DOHH2 (cell line): ENCODE measurements at regions not wholly inside any gene's neighbourhood (a gene's known extent, or its start where the extent isn't known, plus 50 kb on each side); places are given as distances from the start of the nearest gene placed in this dataset.

Experiments
- H3F3A ChIP-seq: fragments of 200-600 bp; sonication (generic), shearing (Covaris generic); 2 replicates; pipeline ENCODE4 v1.6.0; 2016; ENCODE audit warnings: antibody characterized with exemption, mild to moderate bottlenecking; ENCODE audit not compliant: control insufficient read depth, insufficient read depth
- H3K27ac ChIP-seq: fragments of 200-600 bp; sonication (generic); 2 replicates; pipeline ENCODE4 v1.5.1; 2014; ENCODE audit warnings: low read depth, mild to moderate bottlenecking, low read length, moderate library complexity
- H3K27me3 ChIP-seq: fragments of 200-600 bp; sonication (generic); 2 replicates; pipeline ENCODE4 v1.6.1; 2014; ENCODE audit warnings: mild to moderate bottlenecking, low read length, mixed read lengths; ENCODE audit not compliant: control insufficient read depth
- H3K36me3 ChIP-seq: fragments of 200-600 bp; sonication (generic); 2 replicates; pipeline ENCODE4 v1.6.1; 2014; ENCODE audit warnings: mild to moderate bottlenecking, low read length, moderate library complexity, mixed read lengths; ENCODE audit not compliant: control insufficient read depth
- H3K4me1 ChIP-seq: fragments of 200-600 bp; sonication (generic); 2 replicates; pipeline ENCODE4 v1.6.1; 2014; ENCODE audit warnings: mild to moderate bottlenecking, low read length, mixed read lengths; ENCODE audit not compliant: control insufficient read depth
- H3K4me2 ChIP-seq: fragments of 200-600 bp; sonication (generic); 2 replicates; pipeline ENCODE4 v1.6.0; 2014; ENCODE audit warnings: mild to moderate bottlenecking, low read length, moderate library complexity
- H3K4me3 ChIP-seq: fragments of 200-600 bp; sonication (generic); 2 replicates; pipeline ENCODE4 v1.5.1; 2014; ENCODE audit warnings: mild to moderate bottlenecking, low read length, mixed read lengths
- H3K79me2 ChIP-seq: fragments of 200-600 bp; sonication (generic); 2 replicates; pipeline ENCODE4 v1.6.1; 2014; ENCODE audit warnings: mild to moderate bottlenecking, low read length, mixed read lengths; ENCODE audit not compliant: control insufficient read depth
- H3K9me2 ChIP-seq: fragments of 200-600 bp; sonication (generic); replicated peaks from 2 replicates; pipeline ENCODE4 v1.6.1; 2014; ENCODE audit warnings: mild to moderate bottlenecking, low read length, mixed read lengths; ENCODE audit not compliant: control insufficient read depth
- H3K9me3 ChIP-seq: fragments of 200-600 bp; sonication (generic); 2 replicates; pipeline ENCODE4 v1.6.1; 2014; ENCODE audit warnings: antibody characterized with exemption, low read length, mixed read lengths; ENCODE audit not compliant: control insufficient read depth, insufficient read depth
- H4K20me1 ChIP-seq: fragments of 200-600 bp; sonication (generic); 2 replicates; pipeline ENCODE4 v1.6.0; 2014; ENCODE audit warnings: low read depth, mild to moderate bottlenecking, antibody characterized with exemption, low read length, moderate library complexity; ENCODE audit not compliant: control insufficient read depth, insufficient read depth
- CTCF ChIP-seq: fragments of 200-600 bp; sonication (generic); IDR thresholded peaks from one replicate; pipeline ENCODE4 v1.5.1; 2014; ENCODE audit warnings: antibody characterized with exemption, mild to moderate bottlenecking, low read depth, low read length; ENCODE audit not compliant: poor library complexity, severe bottlenecking
- EZH2phosphoT487 ChIP-seq: fragments of 200-600 bp; sonication (generic); IDR thresholded peaks from 2 replicates; pipeline ENCODE4 v1.6.1; 2017; ENCODE audit warnings: borderline replicate concordance, mild to moderate bottlenecking, antibody characterized with exemption, low read length, moderate library complexity, mixed read lengths

- no peak overlapping the region for H3K27ac ChIP-seq
- no peaks in the 10 kb centered on the region for H3K27me3 ChIP-seq
- no peaks in the 10 kb centered on the region for H4K20me1 ChIP-seq
- no peaks in the 10 kb centered on the region for H3F3A ChIP-seq
- no peak overlapping the region for H3K4me3 ChIP-seq
- no peaks in the 10 kb centered on the region for H3K9me3 ChIP-seq
- H3K4me2 ChIP-seq: no peak overlapping the region
- H3K79me2 ChIP-seq: no peaks in the 10 kb centered on the region
- no peaks in the 10 kb centered on the region for H3K4me1 ChIP-seq
- H3K36me3 ChIP-seq: no peaks in the 10 kb centered on the region
- TF ChIP-seq CTCF: no peak
- H3K9me2 ChIP-seq: no peaks in the 10 kb centered on the region
Observed at GRCh38 chr20:60306551-60306950, 348.3 kb downstream of the CDH26 start.

DNA sequence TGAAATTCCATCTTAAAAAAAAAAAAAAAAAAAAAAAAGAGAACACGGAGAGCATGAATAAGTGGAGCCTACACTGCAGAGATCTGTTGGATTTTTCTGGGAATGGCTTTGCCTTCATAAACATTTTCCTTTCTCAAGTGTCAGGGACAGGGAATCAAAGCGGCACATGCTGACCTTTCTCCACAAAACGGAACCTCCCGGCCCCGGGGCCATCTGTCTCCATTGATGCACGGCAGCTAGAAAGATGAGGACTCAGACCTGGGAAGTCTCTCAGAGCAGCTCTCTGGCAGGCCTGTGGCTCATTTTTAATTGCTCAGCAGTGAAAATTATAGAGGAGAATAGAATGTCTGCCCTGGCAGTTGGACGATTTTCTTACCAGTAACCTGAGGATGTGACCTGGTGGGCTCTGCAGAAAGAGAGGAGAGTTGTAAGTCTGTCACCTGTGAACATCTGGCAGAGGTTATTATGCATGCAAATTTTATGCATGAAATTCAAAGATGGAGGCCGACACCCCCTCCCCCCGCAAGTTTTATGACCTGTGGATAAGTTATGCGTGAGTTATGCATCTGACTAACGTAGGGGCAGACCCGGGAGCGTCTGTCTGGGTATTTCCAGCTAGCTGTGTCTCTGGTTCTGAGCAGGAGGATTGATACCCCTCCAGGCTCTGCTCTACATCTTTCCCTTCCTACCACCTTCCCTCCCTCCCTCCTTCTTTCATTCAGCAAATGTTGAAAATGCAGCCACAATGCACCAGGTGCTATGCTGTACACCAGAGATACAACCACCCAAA lies 352.5 kb downstream of the CDH26 start:
- Histone ChIP-seq H3K4me1 (no peaks in the 10 kb centered on the region), H3K4me2 (no peak overlapping the region), H3K4me3 (no peak overlapping the region), H3K9me3 (no peaks in the 10 kb centered on the region), H4K20me1 (no peaks in the 10 kb centered on the region), H3K27ac (no peak overlapping the region), H3K27me3 (no peaks in the 10 kb centered on the region), H3F3A (no peaks in the 10 kb centered on the region), H3K36me3 (no peaks in the 10 kb centered on the region), H3K79me2 (no peaks in the 10 kb centered on the region), H3K9me2 (no peaks in the 10 kb centered on the region)
- no peak for TF ChIP-seq EZH2phosphoT487
- no peak for TF ChIP-seq CTCF

DNA sequence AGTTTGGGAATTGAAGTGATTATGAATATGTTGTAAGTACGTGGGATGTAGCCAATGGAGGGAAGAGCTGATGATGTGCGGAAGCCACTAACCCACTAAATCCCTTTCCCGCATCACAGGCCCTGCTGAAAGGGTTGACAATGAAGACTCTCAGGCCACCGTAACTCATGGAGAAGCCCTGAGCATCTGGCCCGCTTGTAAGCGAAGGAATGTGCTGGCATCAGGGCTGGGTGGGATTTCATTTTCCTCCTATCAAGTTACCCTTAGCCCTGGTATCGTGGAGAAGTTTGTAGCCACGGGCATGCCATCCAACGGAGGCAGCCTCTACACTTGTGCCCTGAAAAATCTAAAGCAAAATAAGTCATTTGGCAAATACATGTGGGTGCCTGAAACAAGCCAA lies 355.0 kb downstream of the CDH26 start:
- H3K27me3 ChIP-seq: no peaks in the 10 kb centered on the region
- H3K4me3 ChIP-seq: no peak overlapping the region
- H3K9me3 ChIP-seq: no peaks in the 10 kb centered on the region
- no peak overlapping the region for H3K27ac ChIP-seq
- TF ChIP-seq CTCF (no peak), EZH2phosphoT487 (no peak)
- no peak overlapping the region for H3K4me2 ChIP-seq
- H3K79me2 ChIP-seq: no peaks in the 10 kb centered on the region
- H4K20me1 ChIP-seq: no peaks in the 10 kb centered on the region
- H3K9me2 ChIP-seq: no peaks in the 10 kb centered on the region
- H3K4me1 ChIP-seq: no peaks in the 10 kb centered on the region
- no peaks in the 10 kb centered on the region for H3F3A ChIP-seq
- no peaks in the 10 kb centered on the region for H3K36me3 ChIP-seq
